GM18508 (cell line): ENCODE measurements at regions not wholly inside any gene's neighbourhood (a gene's known extent, or its start where the extent isn't known, plus 50 kb on each side); places are given as distances from the start of the nearest gene placed in this dataset.
"Not testable (repeated sequence)": the region's sequence is repeated elsewhere in the genome, so short reads cannot be mapped to it uniquely, and the experiment has no call there.

Experiments
- ATAC-seq: cut with Tn5 transposase; IDR thresholded peaks from one replicate; pipeline ENCODE4 v1.9.1; 2021; ENCODE audit warnings: moderate number of reproducible peaks; ENCODE audit not compliant: insufficient read depth, unreplicated experiment

GRCh38 chr4:89506866-89507491 lies 199.4 kb upstream of the GPRIN3 start:
- ATAC-seq = no peak

GRCh38 chr4:89502581-89502980 lies 195.0 kb upstream of the GPRIN3 start:
- ATAC-seq = no peak

- ATAC-seq = no peak
Observed at GRCh38 chr4:89497517-89498308, 190.1 kb upstream of the GPRIN3 start.

- no peak for ATAC-seq
Observed at GRCh38 chr4:89496851-89497250, 189.3 kb upstream of the GPRIN3 start.

- no peak for ATAC-seq
Observed at GRCh38 chr4:89493367-89493766, 185.8 kb upstream of the GPRIN3 start.

GRCh38 chr4:89492581-89493071 lies 185.0 kb upstream of the GPRIN3 start:
- ATAC-seq = no peak

GRCh38 chr4:89491761-89492160 lies 184.2 kb upstream of the GPRIN3 start:
- no peak for ATAC-seq

GRCh38 chr4:89489921-89490431 lies 182.4 kb upstream of the GPRIN3 start:
- ATAC-seq = not testable (repeated sequence)

GRCh38 chr4:89489338-89489771 lies 181.8 kb upstream of the GPRIN3 start:
- ATAC-seq = no peak

- no peak for ATAC-seq
Observed at GRCh38 chr4:89488736-89489135, 181.1 kb upstream of the GPRIN3 start.

GRCh38 chr4:89486673-89487072 lies 179.1 kb upstream of the GPRIN3 start:
- no peak for ATAC-seq

GRCh38 chr4:89486042-89486441 lies 178.4 kb upstream of the GPRIN3 start:
- no peak for ATAC-seq

GRCh38 chr4:89483833-89484232 lies 176.2 kb upstream of the GPRIN3 start:
- no peak for ATAC-seq

- no peak for ATAC-seq
Observed at GRCh38 chr4:89482926-89483595, 175.5 kb upstream of the GPRIN3 start.

GRCh38 chr4:89482251-89482650 lies 174.7 kb upstream of the GPRIN3 start:
- ATAC-seq = peak; percentile 95

- peak; percentile 66 for ATAC-seq
Observed at GRCh38 chr4:89469930-89470375, 162.4 kb upstream of the GPRIN3 start.

- no peak for ATAC-seq
Observed at GRCh38 chr4:89469516-89469915, 161.9 kb upstream of the GPRIN3 start.

GRCh38 chr4:89468602-89469001 lies 161.0 kb upstream of the GPRIN3 start:
- no peak for ATAC-seq

- no peak for ATAC-seq
Observed at GRCh38 chr4:89463341-89463740, 155.7 kb upstream of the GPRIN3 start.

- ATAC-seq = no peak
Observed at GRCh38 chr4:89447543-89447942, 139.9 kb upstream of the GPRIN3 start.

- ATAC-seq = no peak
Observed at GRCh38 chr4:89446193-89446592, 138.6 kb upstream of the GPRIN3 start.
